K562 (cell line): ENCODE measurements at regions not wholly inside any gene's neighbourhood (a gene's known extent, or its start where the extent isn't known, plus 50 kb on each side); places are given as distances from the start of the nearest gene placed in this dataset.

Experiments used
- ATAC-seq: fragments of 200-7000 bp; cut with Tn5 transposase; 3 replicates; pipeline ENCODE4 v1.9.1; 2020; ENCODE audit warnings: moderate library complexity
- BruUV-seq: library from RNA; stranded (reverse); fragments of 400-500 nt; replicated peaks from 2 replicates; lab custom pipeline; 2021; lab: Mats Ljungman, UMichigan
- CTCF ChIA-PET: fragments of 300-600 bp; formaldehyde crosslinking; extraction: SDS; loops from one replicate; lab custom pipeline; 2021; ENCODE audit warnings: low intra/inter-chr PET ratio; lab: Yijun Ruan, JAX
- POLR2A ChIA-PET: fragments of 300-600, 350-650 bp; sonication (Branson Sonifier 250); formaldehyde crosslinking; extraction: SDS; loops from one replicate; lab custom pipeline; 2021; ENCODE audit warnings: antibody characterized with exemption, inconsistent platforms; lab: Yijun Ruan, JAX
- DNase-seq, 4 experiments: peaks; one replicate each; pipeline versions ENCODE4 v3.0.0 to v3.0.0-alpha.2; 2011 to 2018; ENCODE audit warnings: low spot score in 3 of 4, mixed read lengths in 3 of 4; ENCODE audit errors: extremely low read depth in 1 of 4
- FAIRE-seq: peaks from 2 replicates; lab custom pipeline; 2011; peaks lifted over from hg19 to GRCh38; lab: Jason Lieb, UNC
- H2AFZ ChIP-seq: 2 replicates; pipeline ENCODE4 v1.6.0; 2011; ENCODE audit warnings: low read depth, low read length, control low read depth, inconsistent platforms
- H3K27ac ChIP-seq: fragments of 200-600 bp; 3 replicates; pipeline ENCODE4 v1.8.0; 2011; ENCODE audit warnings: low read depth, mild to moderate bottlenecking, control low read depth, inconsistent platforms, low read length, moderate library complexity, mixed read lengths; ENCODE audit errors: extremely low read depth
- H3K27me3 ChIP-seq, 2 experiments: fragments of 300-600 bp in 1 of 2; 2 replicates in 1 of 2; 3 replicates in 1 of 2; pipeline versions ENCODE4 v1.6.0 to v1.8.0; 2011; ENCODE audit warnings: inconsistent platforms in 2 of 2, low read length in 2 of 2, mild to moderate bottlenecking in 1 of 2, mixed read lengths in 1 of 2, moderate library complexity in 1 of 2; ENCODE audit not compliant: control insufficient read depth in 2 of 2, insufficient read depth in 2 of 2
- H3K36me3 ChIP-seq: fragments of 300-600 bp; 3 replicates; pipeline ENCODE4 v1.8.0; 2011; ENCODE audit warnings: mild to moderate bottlenecking, low read length, inconsistent platforms; ENCODE audit not compliant: control insufficient read depth, insufficient read depth
- H3K4me1 ChIP-seq, 2 experiments: fragments of 200-600 bp in 1 of 2; replicated peaks in 1 of 2; 2 replicates in 1 of 2; 3 replicates in 1 of 2; pipeline versions ENCODE4 v1.5.1 to v1.8.0; 2011; ENCODE audit warnings: inconsistent platforms in 2 of 2, low read length in 2 of 2, mild to moderate bottlenecking in 1 of 2, mixed read lengths in 1 of 2, moderate library complexity in 1 of 2; ENCODE audit not compliant: control insufficient read depth in 2 of 2, insufficient read depth in 2 of 2
- H3K4me2 ChIP-seq: 2 replicates; pipeline ENCODE4 v1.6.1; 2011; ENCODE audit warnings: low read length, control low read depth, inconsistent platforms, mixed read lengths; ENCODE audit not compliant: insufficient read depth
- H3K4me3 ChIP-seq: fragments of 200-600 bp; sonication (generic), shearing (Covaris generic); 2 replicates; pipeline ENCODE4 v1.5.1; 2016; ENCODE audit warnings: control low read depth, inconsistent platforms
- H3K79me2 ChIP-seq: fragments of 200-600 bp; 3 replicates; pipeline ENCODE4 v1.8.0; 2011; ENCODE audit warnings: low read length, inconsistent platforms; ENCODE audit not compliant: control insufficient read depth, insufficient read depth
- H3K9ac ChIP-seq, 2 experiments: 2 replicates each; pipeline versions ENCODE4 v1.6.0 to v1.6.1; 2011; ENCODE audit warnings: low read depth in 2 of 2, low read length in 2 of 2, control low read depth in 1 of 2, inconsistent platforms in 1 of 2, mild to moderate bottlenecking in 1 of 2, mixed read lengths in 1 of 2; ENCODE audit not compliant: insufficient read depth in 1 of 2
- H3K9me1 ChIP-seq: one replicate; pipeline ENCODE4 v1.6.0; 2011; ENCODE audit warnings: inconsistent platforms, mild to moderate bottlenecking, low read length, moderate library complexity; ENCODE audit not compliant: control insufficient read depth, insufficient read depth
- H3K9me3 ChIP-seq: replicated peaks from 2 replicates; pipeline ENCODE4 v1.5.1; 2011; ENCODE audit warnings: low read depth, low read length, inconsistent platforms; ENCODE audit not compliant: control insufficient read depth, insufficient read depth
- H4K20me1 ChIP-seq: replicated peaks from 2 replicates; pipeline ENCODE4 v1.6.1; 2011; ENCODE audit warnings: low read length, inconsistent platforms, mixed read lengths; ENCODE audit not compliant: control insufficient read depth, insufficient read depth
- BRCA1 ChIP-seq, 2 experiments: fragments of 450-650 bp in 1 of 2; sonication (generic) in 1 of 2; formaldehyde crosslinking in 1 of 2; IDR thresholded peaks; 2 replicates each; pipeline versions ENCODE4 v1.5.0 to v1.6.1; 2017 to 2020; ENCODE audit warnings: mild to moderate bottlenecking in 1 of 2, missing genetic modification reagents in 1 of 2
- BRD4 ChIP-seq: fragments of 200-600 bp; sonication (generic); IDR thresholded peaks from 2 replicates; pipeline ENCODE4 v1.6.1; 2017; ENCODE audit warnings: inconsistent platforms
- ETV1 ChIP-seq: fragments of 450-650 bp; conservative IDR thresholded peaks from 2 replicates; pipeline ENCODE4 v1.6.1; 2016; ENCODE audit warnings: missing genetic modification characterization, control low read depth, low read depth, missing compliant biosample characterization
- FOXJ2 ChIP-seq: fragments of 200-800 bp; sonication (Bioruptor generic); IDR thresholded peaks from 2 replicates; pipeline ENCODE4 v1.6.1; 2016; ENCODE audit warnings: missing genetic modification characterization, missing compliant biosample characterization
- HMGN3 ChIP-seq: IDR thresholded peaks from 2 replicates; pipeline ENCODE4 v1.6.1; 2011; ENCODE audit warnings: borderline replicate concordance, low read depth, mild to moderate bottlenecking, mixed read lengths, low read length; ENCODE audit not compliant: insufficient read length; ENCODE audit errors: extremely low read depth
- MCM5 ChIP-seq: fragments of 450-650 bp; IDR thresholded peaks from 2 replicates; pipeline ENCODE4 v1.6.1; 2016; ENCODE audit warnings: low read depth
- MIER1 ChIP-seq: fragments of 450-650 bp; IDR thresholded peaks from 2 replicates; pipeline ENCODE4 v1.6.1; 2016; ENCODE audit warnings: antibody characterized with exemption, mild to moderate bottlenecking, low read depth
- NFRKB ChIP-seq: fragments of 450-650 bp; IDR thresholded peaks from 2 replicates; pipeline ENCODE4 v1.6.1; 2016; ENCODE audit warnings: low read depth
- PHF8 ChIP-seq: fragments of 200-600 bp; sonication (generic); IDR thresholded peaks from 2 replicates; pipeline ENCODE4 v1.6.1; 2012; ENCODE audit warnings: mixed run types, mild to moderate bottlenecking, inconsistent platforms, low read length, moderate library complexity, borderline replicate concordance
- POLR2G ChIP-seq: fragments of 200-400 bp; formaldehyde crosslinking; IDR thresholded peaks from 2 replicates; pipeline ENCODE4 v1.6.1; 2017; ENCODE audit warnings: low read depth, mild to moderate bottlenecking, antibody characterized with exemption, low read length, moderate library complexity
- POLR3A ChIP-seq: IDR thresholded peaks from 2 replicates; pipeline ENCODE4 v1.6.1; 2011; ENCODE audit warnings: borderline replicate concordance, mild to moderate bottlenecking, moderate library complexity; ENCODE audit not compliant: insufficient read length, insufficient read depth; ENCODE audit errors: extremely low read depth
- RFX1 ChIP-seq: fragments of 450-650 bp; IDR thresholded peaks from 2 replicates; pipeline ENCODE4 v1.6.1; 2016; ENCODE audit warnings: mild to moderate bottlenecking, moderate library complexity
- ZNF146 ChIP-seq: IDR thresholded peaks from one replicate; pipeline ENCODE4 v1.6.1; 2018; ENCODE audit warnings: missing compliant biosample characterization; ENCODE audit not compliant: unreplicated experiment
- ZNF263 ChIP-seq: sonication (generic); formaldehyde crosslinking; IDR thresholded peaks from 2 replicates; pipeline ENCODE4 v1.8.0; 2022; ENCODE audit warnings: mild to moderate bottlenecking, missing genetic modification reagents, borderline replicate concordance
- ZNF586 ChIP-seq: fragments of 450-650 bp; formaldehyde crosslinking; conservative IDR thresholded peaks from 2 replicates; pipeline ENCODE4 v1.4.0; 2020; ENCODE audit warnings: mild to moderate bottlenecking, moderate library complexity
- ZNF717 ChIP-seq: fragments of 250-450 bp; sonication (Bioruptor Pico); IDR thresholded peaks from 2 replicates; pipeline ENCODE4 v1.5.0; 2021
- WGBS: fragments of 100-300 bp; shearing (Covaris generic); methylation state at CpG from one replicate; pipeline ENCODE4 v1.1.6; 2016; ENCODE audit warnings: low coverage, mixed read lengths; ENCODE audit not compliant: insufficient coverage; ENCODE audit errors: missing lambda C conversion rate; 5-methylcytosine and 5-hydroxymethylcytosine counted together
- in situ Hi-C: fragments of 300-500 bp; cut with MboI; formaldehyde crosslinking; loops from 4 replicates; pipeline ENCODE4 v1.15.0; 2018; ENCODE audit warnings: inconsistent platforms, mixed read lengths
- intact Hi-C: fragments of 100-400 bp; cut with micrococcal nuclease; formaldehyde crosslinking; loops from 2 replicates; pipeline ENCODE4 v1.14.2; 2022
- TF ChIP-seq, protein P1 (sequence below): sonication (generic); formaldehyde crosslinking; IDR thresholded peaks from 2 replicates; pipeline ENCODE4 v1.8.1; 2023; ENCODE audit warnings: mild to moderate bottlenecking, missing genetic modification reagents
- TF ChIP-seq, protein P2 (sequence below): fragments of 250-450 bp; sonication (Bioruptor Pico); IDR thresholded peaks from 2 replicates; pipeline ENCODE4 v1.5.0; 2020; ENCODE audit warnings: mild to moderate bottlenecking
- TF ChIP-seq, protein P3 (sequence below): sonication (generic); formaldehyde crosslinking; IDR thresholded peaks from 2 replicates; pipeline ENCODE4 v1.8.0; 2022; ENCODE audit warnings: missing genetic modification reagents, mild to moderate bottlenecking, moderate library complexity, borderline replicate concordance

DNA sequence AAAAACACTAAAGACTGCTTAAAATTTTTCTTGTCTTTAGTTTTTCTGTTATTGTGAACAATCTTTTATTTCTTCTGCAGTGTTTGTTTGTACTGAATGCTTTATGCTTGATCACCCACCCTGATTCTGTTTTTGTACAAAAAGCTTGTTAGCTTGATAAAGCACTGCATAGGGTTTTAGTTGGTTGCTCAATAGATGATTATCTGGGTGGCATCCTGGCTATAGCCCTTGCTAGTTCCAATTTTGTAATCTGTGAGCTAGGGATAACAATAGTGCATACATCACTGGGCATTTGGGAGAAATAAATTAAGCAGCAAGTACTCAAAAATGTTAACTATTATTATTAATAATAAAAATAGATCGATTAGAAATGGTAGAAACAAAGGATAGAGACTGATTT is 102.3 kb downstream of the ZPLD1 start:
- no peak overlapping the region for H3K9ac ChIP-seq
- H3K36me3 ChIP-seq: no peaks in the 10 kb centered on the region
- POLR2A ChIA-PET: no interaction called here
- CTCF ChIA-PET: interaction anchor here (0.8 kb wide), 1 partner anchor 308 kb away, joined by 3 read pairs; no protein-coding TSS in a partner anchor
- in situ Hi-C loops: loop anchor here (25.0 kb wide), 1 partner anchor 725 kb away; no protein-coding TSS in a partner anchor
- H3K4me2 ChIP-seq: no peak overlapping the region
- H3K9me3 ChIP-seq: no peaks in the 10 kb centered on the region
- no peak for ATAC-seq
- H3K4me3 ChIP-seq: no peak overlapping the region
- no peaks in the 10 kb centered on the region for H3K27me3 ChIP-seq
- H4K20me1 ChIP-seq: no peaks in the 10 kb centered on the region
- intact Hi-C loops: loop anchor here (2.0 kb wide), 1 partner anchor 308 kb away; no protein-coding TSS in a partner anchor
- no peaks in the 10 kb centered on the region for H3K4me1 ChIP-seq
- no peak for DNase-seq
- H2AFZ ChIP-seq: no peak overlapping the region
- H3K27ac ChIP-seq: no peak overlapping the region
- no peaks in the 10 kb centered on the region for H3K9me1 ChIP-seq
- 0% methylated on average over 1 of the region's 1 CpG for WGBS
- H3K79me2 ChIP-seq: no peaks in the 10 kb centered on the region
- BruUV-seq: no TSS peak
- no peak for FAIRE-seq
- no peak for TF ChIP-seq POLR2G
- TF ChIP-seq, protein P1, sequence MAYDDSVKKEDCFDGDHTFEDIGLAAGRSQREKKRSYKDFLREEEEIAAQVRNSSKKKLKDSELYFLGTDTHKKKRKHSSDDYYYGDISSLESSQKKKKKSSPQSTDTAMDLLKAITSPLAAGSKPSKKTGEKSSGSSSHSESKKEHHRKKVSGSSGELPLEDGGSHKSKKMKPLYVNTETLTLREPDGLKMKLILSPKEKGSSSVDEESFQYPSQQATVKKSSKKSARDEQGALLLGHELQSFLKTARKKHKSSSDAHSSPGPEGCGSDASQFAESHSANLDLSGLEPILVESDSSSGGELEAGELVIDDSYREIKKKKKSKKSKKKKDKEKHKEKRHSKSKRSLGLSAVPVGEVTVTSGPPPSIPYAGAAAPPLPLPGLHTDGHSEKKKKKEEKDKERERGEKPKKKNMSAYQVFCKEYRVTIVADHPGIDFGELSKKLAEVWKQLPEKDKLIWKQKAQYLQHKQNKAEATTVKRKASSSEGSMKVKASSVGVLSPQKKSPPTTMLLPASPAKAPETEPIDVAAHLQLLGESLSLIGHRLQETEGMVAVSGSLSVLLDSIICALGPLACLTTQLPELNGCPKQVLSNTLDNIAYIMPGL (CRISPR knock-in tag): no peak
- no peak for TF ChIP-seq ETV1 (tag)
- no peak for TF ChIP-seq ZNF717 (CRISPR knock-in tag)
- no peak for TF ChIP-seq NFRKB
- TF ChIP-seq BRCA1 (IDR thresholded peaks at IDR 0.05): no peak
- no peak for TF ChIP-seq BRCA1 (CRISPR knock-in tag; IDR thresholded peaks at IDR 0.05)
- TF ChIP-seq, protein P2, sequence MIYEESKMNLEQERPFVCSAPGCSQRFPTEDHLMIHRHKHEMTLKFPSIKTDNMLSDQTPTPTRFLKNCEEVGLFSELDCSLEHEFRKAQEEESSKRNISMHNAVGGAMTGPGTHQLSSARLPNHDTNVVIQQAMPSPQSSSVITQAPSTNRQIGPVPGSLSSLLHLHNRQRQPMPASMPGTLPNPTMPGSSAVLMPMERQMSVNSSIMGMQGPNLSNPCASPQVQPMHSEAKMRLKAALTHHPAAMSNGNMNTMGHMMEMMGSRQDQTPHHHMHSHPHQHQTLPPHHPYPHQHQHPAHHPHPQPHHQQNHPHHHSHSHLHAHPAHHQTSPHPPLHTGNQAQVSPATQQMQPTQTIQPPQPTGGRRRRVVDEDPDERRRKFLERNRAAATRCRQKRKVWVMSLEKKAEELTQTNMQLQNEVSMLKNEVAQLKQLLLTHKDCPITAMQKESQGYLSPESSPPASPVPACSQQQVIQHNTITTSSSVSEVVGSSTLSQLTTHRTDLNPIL (CRISPR knock-in tag): no peak
- no peak for TF ChIP-seq ZNF586 (CRISPR knock-in tag)
- TF ChIP-seq, protein P3, sequence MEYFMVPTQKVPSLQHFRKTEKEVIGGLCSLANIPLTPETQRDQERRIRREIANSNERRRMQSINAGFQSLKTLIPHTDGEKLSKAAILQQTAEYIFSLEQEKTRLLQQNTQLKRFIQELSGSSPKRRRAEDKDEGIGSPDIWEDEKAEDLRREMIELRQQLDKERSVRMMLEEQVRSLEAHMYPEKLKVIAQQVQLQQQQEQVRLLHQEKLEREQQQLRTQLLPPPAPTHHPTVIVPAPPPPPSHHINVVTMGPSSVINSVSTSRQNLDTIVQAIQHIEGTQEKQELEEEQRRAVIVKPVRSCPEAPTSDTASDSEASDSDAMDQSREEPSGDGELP (CRISPR knock-in tag): no peak
- TF ChIP-seq PHF8: no peak
- TF ChIP-seq FOXJ2 (tag): no peak
- no peak for TF ChIP-seq ZNF263
- TF ChIP-seq HMGN3: no peak
- TF ChIP-seq POLR3A: no peak
- no peak for TF ChIP-seq MCM5
- TF ChIP-seq ZNF146 (CRISPR knock-in tag): no peak
- no peak for TF ChIP-seq RFX1
- no peak for TF ChIP-seq BRD4
- TF ChIP-seq MIER1: no peak
